Osteocyte (in vitro differentiated cells): ENCODE measurements at regions not wholly inside any gene's neighbourhood (a gene's known extent, or its start where the extent isn't known, plus 50 kb on each side); places are given as distances from the start of the nearest gene placed in this dataset.

Experiments used
- DNase-seq: peaks from one replicate; pipeline ENCODE4 v3.0.0; 2021; ENCODE audit warnings: mixed read lengths; ENCODE audit not compliant: unreplicated experiment; ENCODE audit errors: extremely low spot score
- H3K27ac Mint-ChIP-seq: one replicate; pipeline ENCODE4 v1.8.0; 2021; ENCODE audit warnings: mild to moderate bottlenecking, mixed read lengths; ENCODE audit not compliant: unreplicated experiment
- H3K27me3 Mint-ChIP-seq: one replicate; pipeline ENCODE4 v1.8.0; 2021; ENCODE audit warnings: mixed read lengths; ENCODE audit not compliant: unreplicated experiment
- H3K36me3 Mint-ChIP-seq: one replicate; pipeline ENCODE4 v1.8.0; 2021; ENCODE audit warnings: mixed read lengths; ENCODE audit not compliant: unreplicated experiment
- H3K4me1 Mint-ChIP-seq: one replicate; pipeline ENCODE4 v1.8.0; 2021; ENCODE audit warnings: mixed read lengths; ENCODE audit not compliant: unreplicated experiment
- H3K4me3 Mint-ChIP-seq: one replicate; pipeline ENCODE4 v1.8.0; 2021; ENCODE audit warnings: mild to moderate bottlenecking, moderate library complexity, mixed read lengths; ENCODE audit not compliant: unreplicated experiment
- H3K9me3 Mint-ChIP-seq: one replicate; pipeline ENCODE4 v1.8.0; 2021; ENCODE audit warnings: mixed read lengths; ENCODE audit not compliant: unreplicated experiment
- TF ChIP-seq, protein P1 (sequence below): fragments of 200-600 bp; sonication (generic); IDR thresholded peaks from 2 replicates; pipeline ENCODE4 v1.5.0; 2021; ENCODE audit warnings: antibody characterized with exemption, mild to moderate bottlenecking, moderate library complexity

DNA sequence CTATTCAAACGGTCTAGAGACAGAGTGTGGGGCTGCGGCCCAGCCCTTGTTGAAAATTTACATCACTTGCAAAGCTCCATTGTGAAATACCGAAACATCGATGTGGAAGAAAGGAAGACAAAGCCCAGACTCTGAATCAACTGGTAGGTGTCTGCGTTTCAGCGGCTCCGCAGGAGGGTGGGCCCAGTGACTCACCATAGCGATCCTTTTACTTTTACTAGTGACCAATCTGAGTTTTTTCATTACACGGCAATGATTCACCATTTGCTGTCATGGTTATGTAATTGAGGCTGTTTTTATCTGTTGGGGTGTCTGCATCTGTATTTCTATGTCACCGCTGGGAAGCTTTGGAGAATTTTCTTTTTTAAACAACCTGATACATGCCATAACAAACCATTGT lies 66.6 kb upstream of the ODC1 start:
- Mint-ChIP-seq H3K27ac (no peak overlapping the region), H3K4me1 (no peaks in the 10 kb centered on the region), H3K36me3 (peaks cover 5% of the 10 kb centered on the region), H3K4me3 (no peak overlapping the region), H3K9me3 (peaks cover 23% of the 10 kb centered on the region), H3K27me3 (peaks cover 17% of the 10 kb centered on the region)
- no peak for DNase-seq
- TF ChIP-seq, protein P1, sequence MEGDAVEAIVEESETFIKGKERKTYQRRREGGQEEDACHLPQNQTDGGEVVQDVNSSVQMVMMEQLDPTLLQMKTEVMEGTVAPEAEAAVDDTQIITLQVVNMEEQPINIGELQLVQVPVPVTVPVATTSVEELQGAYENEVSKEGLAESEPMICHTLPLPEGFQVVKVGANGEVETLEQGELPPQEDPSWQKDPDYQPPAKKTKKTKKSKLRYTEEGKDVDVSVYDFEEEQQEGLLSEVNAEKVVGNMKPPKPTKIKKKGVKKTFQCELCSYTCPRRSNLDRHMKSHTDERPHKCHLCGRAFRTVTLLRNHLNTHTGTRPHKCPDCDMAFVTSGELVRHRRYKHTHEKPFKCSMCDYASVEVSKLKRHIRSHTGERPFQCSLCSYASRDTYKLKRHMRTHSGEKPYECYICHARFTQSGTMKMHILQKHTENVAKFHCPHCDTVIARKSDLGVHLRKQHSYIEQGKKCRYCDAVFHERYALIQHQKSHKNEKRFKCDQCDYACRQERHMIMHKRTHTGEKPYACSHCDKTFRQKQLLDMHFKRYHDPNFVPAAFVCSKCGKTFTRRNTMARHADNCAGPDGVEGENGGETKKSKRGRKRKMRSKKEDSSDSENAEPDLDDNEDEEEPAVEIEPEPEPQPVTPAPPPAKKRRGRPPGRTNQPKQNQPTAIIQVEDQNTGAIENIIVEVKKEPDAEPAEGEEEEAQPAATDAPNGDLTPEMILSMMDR, result no peak

GRCh38 chr2:10514273-10514672 lies 66.1 kb upstream of the ODC1 start:
- TF ChIP-seq, protein P1, result no peak

DNA sequence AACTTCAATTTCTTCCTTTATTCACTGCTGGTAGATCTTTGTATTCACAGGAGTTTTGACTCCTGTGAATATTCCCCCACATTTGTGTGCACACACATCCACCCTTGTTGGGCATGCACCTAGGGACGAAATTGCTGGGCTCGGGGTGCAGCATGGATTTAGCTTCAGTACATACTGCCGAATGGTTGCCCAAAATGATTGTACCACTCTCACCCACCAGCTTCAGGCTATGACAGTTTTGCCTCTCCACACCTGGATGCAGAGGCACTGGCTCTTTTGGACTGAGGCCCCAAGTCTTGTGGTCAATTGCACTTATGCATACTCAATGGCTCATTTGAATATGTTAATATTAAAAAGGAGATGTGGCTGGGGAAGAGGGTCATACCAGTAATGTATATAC lies 65.1 kb upstream of the ODC1 start:
- Mint-ChIP-seq H3K9me3 (peaks cover 23% of the 10 kb centered on the region), H3K4me3 (no peak overlapping the region), H3K27ac (no peak overlapping the region), H3K36me3 (peaks cover 5% of the 10 kb centered on the region), H3K4me1 (no peaks in the 10 kb centered on the region), H3K27me3 (peaks cover 30% of the 10 kb centered on the region)
- TF ChIP-seq, protein P1, result no peak
- no peak for DNase-seq

More at GRCh38 chr2:10514273-10514672, 66.1 kb upstream of the ODC1 start:
- H3K4me3 Mint-ChIP-seq, result no peak overlapping the region
- no peaks in the 10 kb centered on the region for H3K4me1 Mint-ChIP-seq
- peaks cover 23% of the 10 kb centered on the region for H3K9me3 Mint-ChIP-seq
- DNase-seq, result no peak
- H3K27me3 Mint-ChIP-seq, result peaks cover 20% of the 10 kb centered on the region
- peaks cover 5% of the 10 kb centered on the region for H3K36me3 Mint-ChIP-seq
- H3K27ac Mint-ChIP-seq, result no peak overlapping the region

GRCh38 chr2:10508038-10508437 lies 59.9 kb upstream of the ODC1 start:
- TF ChIP-seq, protein P1, result no peak
- no peaks in the 10 kb centered on the region for H3K9me3 Mint-ChIP-seq
- no peaks in the 10 kb centered on the region for H3K4me1 Mint-ChIP-seq
- H3K36me3 Mint-ChIP-seq, result no peaks in the 10 kb centered on the region
- H3K27me3 Mint-ChIP-seq, result peaks cover 40% of the 10 kb centered on the region
- no peak overlapping the region for H3K4me3 Mint-ChIP-seq
- no peak overlapping the region for H3K27ac Mint-ChIP-seq
- no peak for DNase-seq

GRCh38 chr2:10507106-10507505 lies 59.0 kb upstream of the ODC1 start:
- H3K4me1 Mint-ChIP-seq, result no peaks in the 10 kb centered on the region
- H3K27me3 Mint-ChIP-seq, result peaks cover 47% of the 10 kb centered on the region
- no peaks in the 10 kb centered on the region for H3K9me3 Mint-ChIP-seq
- peak; percentile 75 for DNase-seq
- TF ChIP-seq, protein P1, result no peak
- no peak overlapping the region for H3K4me3 Mint-ChIP-seq
- no peaks in the 10 kb centered on the region for H3K36me3 Mint-ChIP-seq
- H3K27ac Mint-ChIP-seq, result no peak overlapping the region
